Endothelial cell of umbilical vein (primary cell): ENCODE measurements at regions not wholly inside any gene's neighbourhood (a gene's known extent, or its start where the extent isn't known, plus 50 kb on each side); places are given as distances from the start of the nearest gene placed in this dataset.
"Not testable (repeated sequence)": the region's sequence is repeated elsewhere in the genome, so short reads cannot be mapped to it uniquely, and the experiment has no call there.

Experiments
- BruUV-seq: library from RNA; stranded (reverse); fragments of 400-500 nt; replicated peaks from 2 replicates; lab custom pipeline; 2021; lab: Mats Ljungman, UMichigan
- CTCF ChIA-PET: fragments of 300-600, 350-600 bp; sonication (Branson Sonifier 250); formaldehyde crosslinking; loops from one replicate; lab custom pipeline; 2021; ENCODE audit warnings: antibody characterized with exemption, inconsistent platforms; lab: Charles Lee
- POLR2A ChIA-PET: fragments of 300-600, 350-600 bp; sonication (Branson Sonifier 250); formaldehyde crosslinking; loops from one replicate; lab custom pipeline; 2021; ENCODE audit warnings: antibody characterized with exemption, inconsistent platforms; lab: Charles Lee
- DNase-seq: peaks from one replicate; pipeline ENCODE4 v3.0.0-alpha.2; 2011; ENCODE audit warnings: low read depth, low spot score
- FAIRE-seq: peaks from 2 replicates; lab custom pipeline; 2011; peaks lifted over from hg19 to GRCh38; lab: Jason Lieb, UNC
- H2AFZ ChIP-seq: 2 replicates; pipeline ENCODE4 v1.6.0; 2012; ENCODE audit warnings: low read depth, low read length, control low read depth, inconsistent platforms
- H3K27ac ChIP-seq: 2 replicates; pipeline ENCODE4 v1.5.1; 2011; ENCODE audit warnings: low read depth, mild to moderate bottlenecking, control low read depth, low read length, moderate library complexity; ENCODE audit not compliant: insufficient read depth
- H3K27me3 ChIP-seq, 2 experiments: 2 replicates each; pipeline versions ENCODE4 v1.6.0 to v1.6.1; 2011; ENCODE audit warnings: low read length in 2 of 2, mixed read lengths in 1 of 2; ENCODE audit not compliant: control insufficient read depth in 2 of 2, insufficient read depth in 2 of 2
- H3K36me3 ChIP-seq, 2 experiments: 2 replicates in 1 of 2; 3 replicates in 1 of 2; pipeline ENCODE4 v1.5.1; 2011; ENCODE audit warnings: low read length in 2 of 2, mild to moderate bottlenecking in 1 of 2, moderate library complexity in 1 of 2; ENCODE audit not compliant: control insufficient read depth in 2 of 2, insufficient read depth in 2 of 2; ENCODE audit errors: extremely low read depth in 1 of 2
- H3K4me1 ChIP-seq: 3 replicates; pipeline ENCODE4 v1.5.1; 2011; ENCODE audit warnings: mild to moderate bottlenecking, low read length; ENCODE audit not compliant: control insufficient read depth, insufficient read depth; ENCODE audit errors: extremely low read depth
- H3K4me2 ChIP-seq: 2 replicates; pipeline ENCODE4 v1.6.1; 2011; ENCODE audit warnings: low read length, control low read depth, mixed read lengths; ENCODE audit not compliant: insufficient read depth
- H3K4me3 ChIP-seq, 3 experiments: fragments of 200-600 bp in 1 of 3; sonication (generic), shearing (Covaris generic) in 1 of 3; replicated peaks in 1 of 3; 2 replicates each; pipeline ENCODE4 v1.5.1; 2011 to 2016; ENCODE audit warnings: control low read depth in 3 of 3, low read length in 3 of 3, mild to moderate bottlenecking in 2 of 3, inconsistent platforms in 1 of 3, low read depth in 1 of 3, moderate library complexity in 1 of 3; ENCODE audit not compliant: insufficient read depth in 1 of 3
- H3K79me2 ChIP-seq: 2 replicates; pipeline ENCODE4 v1.6.0; 2012; ENCODE audit warnings: low read length, inconsistent platforms; ENCODE audit not compliant: control insufficient read depth, insufficient read depth
- H3K9ac ChIP-seq: replicated peaks from 2 replicates; pipeline ENCODE3; 2011; ENCODE audit warnings: low read length, control low read depth; ENCODE audit not compliant: insufficient read depth; ENCODE audit errors: extremely low read depth
- H3K9me1 ChIP-seq: replicated peaks from 3 replicates; pipeline ENCODE4 v1.6.0; 2011; ENCODE audit warnings: mild to moderate bottlenecking, low read length; ENCODE audit not compliant: control insufficient read depth, insufficient read depth; ENCODE audit errors: extremely low read depth
- H3K9me3 ChIP-seq: replicated peaks from 2 replicates; pipeline ENCODE4 v1.5.1; 2012; ENCODE audit warnings: low read length, inconsistent platforms; ENCODE audit not compliant: control insufficient read depth, insufficient read depth
- H4K20me1 ChIP-seq: replicated peaks from 2 replicates; pipeline ENCODE3; 2011; ENCODE audit warnings: mild to moderate bottlenecking, low read length; ENCODE audit not compliant: control insufficient read depth, insufficient read depth; ENCODE audit errors: extremely low read depth
- CTCF ChIP-seq, 2 donors: IDR thresholded peaks; 1 replicate in 1 of 2; 2 replicates in 1 of 2; pipeline ENCODE4 v1.5.1; 2011; ENCODE audit warnings: low read length in 2 of 2, mild to moderate bottlenecking in 2 of 2, moderate library complexity in 2 of 2, control low read depth in 1 of 2, inconsistent platforms in 1 of 2, low read depth in 1 of 2; ENCODE audit not compliant: insufficient read depth in 1 of 2; ENCODE audit errors: extremely low read depth in 1 of 2
- FOS ChIP-seq: IDR thresholded peaks from 2 replicates; pipeline ENCODE4 v1.6.1; 2011; ENCODE audit warnings: mild to moderate bottlenecking, low read length, moderate library complexity, borderline replicate concordance; ENCODE audit not compliant: insufficient read depth
- GATA2 ChIP-seq: IDR thresholded peaks from 2 replicates; pipeline ENCODE4 v1.7.0; 2011; ENCODE audit warnings: low read depth, mild to moderate bottlenecking, moderate library complexity, mixed read lengths, low read length; ENCODE audit not compliant: insufficient read length, insufficient read depth
- JUN ChIP-seq: IDR thresholded peaks from 2 replicates; pipeline ENCODE4 v1.6.1; 2011; ENCODE audit warnings: borderline replicate concordance, low read depth; ENCODE audit not compliant: insufficient read length, insufficient read depth
- MAX ChIP-seq: IDR thresholded peaks from 2 replicates; pipeline ENCODE4 v1.6.1; 2011; ENCODE audit not compliant: insufficient read depth, insufficient read length
- POLR2A ChIP-seq: IDR thresholded peaks from 2 replicates; pipeline ENCODE4 v1.6.1; 2012; ENCODE audit warnings: low read depth, mild to moderate bottlenecking, control low read depth, low read length
- dilution Hi-C: fragments of 300-500 bp; cut with MboI; formaldehyde crosslinking; loops from one replicate; pipeline ENCODE4 v1.15.0; 2019; ENCODE audit warnings: low sequenced_read_pairs; ENCODE audit not compliant: extremely low pct_ligation_motif_present
- intact Hi-C: fragments of 100-400 bp; cut with micrococcal nuclease; formaldehyde crosslinking; loops from one replicate; pipeline ENCODE4 v1.10.0; 2022

- H3K36me3 ChIP-seq = no peaks in the 10 kb centered on the region
- no peaks in the 10 kb centered on the region for H3K79me2 ChIP-seq
- no TSS peak for BruUV-seq
- H3K27ac ChIP-seq = no peak overlapping the region
- peaks cover 0 to 3% of the 10 kb centered on the region in 2 experiments for H3K27me3 ChIP-seq
- intact Hi-C loops = no loop called here
- no peak overlapping the region for H3K4me3 ChIP-seq
- peaks cover 5% of the 10 kb centered on the region for H3K4me1 ChIP-seq
- no peaks in the 10 kb centered on the region for H4K20me1 ChIP-seq
- POLR2A ChIA-PET = no interaction called here
- no peaks in the 10 kb centered on the region for H3K9me3 ChIP-seq
- no peak for DNase-seq
- no peak overlapping the region for H3K9ac ChIP-seq
- no peak for TF ChIP-seq MAX
- TF ChIP-seq POLR2A = no peak
- TF ChIP-seq CTCF (IDR thresholded peaks at IDR 0.05; ENCODE audit: extremely low read depth in 1 of 2, insufficient read depth in 1 of 2, low read depth in 1 of 2, low read length in 2 of 2) = no peak
- TF ChIP-seq JUN = no peak
- TF ChIP-seq FOS = no peak
- TF ChIP-seq GATA2 = no peak
- H3K4me2 ChIP-seq = no peak overlapping the region
- no peaks in the 10 kb centered on the region for H3K9me1 ChIP-seq
- H2AFZ ChIP-seq = no peak overlapping the region
- CTCF ChIA-PET = no interaction called here
- dilution Hi-C loops = no loop called here
- no peak for FAIRE-seq
Observed at GRCh38 chr7:37552030-37552429, 103.4 kb upstream of the ELMO1 start.

GRCh38 chr7:37552439-37552838 lies 103.8 kb upstream of the ELMO1 start:
- H3K4me2 ChIP-seq, DNase-seq, H3K27ac ChIP-seq, dilution Hi-C loops, FAIRE-seq, H3K9ac ChIP-seq, H3K9me1 ChIP-seq, BruUV-seq, H4K20me1 ChIP-seq, H3K27me3 ChIP-seq, POLR2A ChIA-PET, H3K4me1 ChIP-seq, H3K79me2 ChIP-seq, intact Hi-C loops, H3K9me3 ChIP-seq, H2AFZ ChIP-seq, H3K4me3 ChIP-seq, H3K36me3 ChIP-seq: not testable (repeated sequence)
- CTCF ChIA-PET = interaction anchor here (1.0 kb wide), 1 partner anchor 32 kb away, joined by 3 read pairs; no protein-coding TSS in a partner anchor
